ENCODE measurements at regions not wholly inside any gene's neighbourhood (a gene's known extent, or its start where the extent isn't known, plus 50 kb on each side); places are given as distances from the start of the nearest gene placed in this dataset.
A peak's percentile ranks its signal among the peaks of the same experiment; 100 is the strongest.

DNA sequence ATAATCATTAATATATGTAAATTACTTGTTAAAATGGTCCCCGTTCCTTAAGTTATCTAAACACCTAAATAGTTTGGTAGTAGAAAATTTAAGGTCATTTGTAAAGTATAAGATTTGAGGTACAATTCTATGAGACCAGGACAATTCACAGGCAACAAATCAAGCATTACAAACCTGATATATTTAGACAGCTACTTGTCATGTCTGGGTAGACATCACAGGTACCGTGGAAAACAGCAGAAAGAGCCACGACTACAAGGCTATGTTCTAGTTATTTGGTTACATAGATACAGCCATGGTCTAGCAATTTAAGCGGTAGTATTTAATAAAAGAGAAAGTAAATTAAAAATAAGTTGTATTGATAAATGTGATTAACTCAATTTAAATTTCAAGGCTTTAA, 393.1 kb upstream of the ID4 start:
- TF ChIP-seq, protein P1, sequence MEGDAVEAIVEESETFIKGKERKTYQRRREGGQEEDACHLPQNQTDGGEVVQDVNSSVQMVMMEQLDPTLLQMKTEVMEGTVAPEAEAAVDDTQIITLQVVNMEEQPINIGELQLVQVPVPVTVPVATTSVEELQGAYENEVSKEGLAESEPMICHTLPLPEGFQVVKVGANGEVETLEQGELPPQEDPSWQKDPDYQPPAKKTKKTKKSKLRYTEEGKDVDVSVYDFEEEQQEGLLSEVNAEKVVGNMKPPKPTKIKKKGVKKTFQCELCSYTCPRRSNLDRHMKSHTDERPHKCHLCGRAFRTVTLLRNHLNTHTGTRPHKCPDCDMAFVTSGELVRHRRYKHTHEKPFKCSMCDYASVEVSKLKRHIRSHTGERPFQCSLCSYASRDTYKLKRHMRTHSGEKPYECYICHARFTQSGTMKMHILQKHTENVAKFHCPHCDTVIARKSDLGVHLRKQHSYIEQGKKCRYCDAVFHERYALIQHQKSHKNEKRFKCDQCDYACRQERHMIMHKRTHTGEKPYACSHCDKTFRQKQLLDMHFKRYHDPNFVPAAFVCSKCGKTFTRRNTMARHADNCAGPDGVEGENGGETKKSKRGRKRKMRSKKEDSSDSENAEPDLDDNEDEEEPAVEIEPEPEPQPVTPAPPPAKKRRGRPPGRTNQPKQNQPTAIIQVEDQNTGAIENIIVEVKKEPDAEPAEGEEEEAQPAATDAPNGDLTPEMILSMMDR (conservative IDR thresholded peaks at IDR 0.05; ENCODE audit: control insufficient read depth, insufficient read depth, low read depth, low read length): no peak
- DNase-seq (ENCODE audit: low read depth): no peak
- no peak overlapping the region for H3K4me3 ChIP-seq (ENCODE audit: control insufficient read depth, low read depth, low read length)

- TF ChIP-seq, protein P1 (conservative IDR thresholded peaks at IDR 0.05; ENCODE audit: control insufficient read depth, insufficient read depth, low read depth, low read length): no peak
- no peak overlapping the region for H3K4me3 ChIP-seq (ENCODE audit: control insufficient read depth, low read depth, low read length)
- DNase-seq (ENCODE audit: low read depth): peak; percentile 17
These were observed 392.7 kb upstream of the ID4 start for GRCh38 chr6:19444481-19444880.

DNA sequence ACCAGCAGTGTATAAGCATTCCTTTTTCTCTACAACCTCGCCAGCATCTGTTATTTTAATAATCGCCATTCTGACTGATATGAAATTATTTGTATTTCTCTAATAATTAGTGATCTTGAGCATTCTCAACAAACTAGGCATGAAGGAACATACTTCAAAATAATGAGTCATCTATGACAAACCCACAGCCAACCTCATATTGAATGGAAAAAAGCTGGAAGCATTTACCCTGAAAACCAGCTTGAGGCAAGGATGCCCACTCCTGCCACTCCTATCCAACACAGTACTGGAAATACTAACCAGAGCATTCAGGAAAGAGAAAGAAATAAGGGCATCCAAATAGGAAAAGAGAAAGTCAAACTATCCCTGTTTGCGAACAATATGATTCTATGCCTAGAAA, 390.6 kb upstream of the ID4 start:
- no peak for DNase-seq (ENCODE audit: low read depth)
- TF ChIP-seq, protein P1 (conservative IDR thresholded peaks at IDR 0.05; ENCODE audit: control insufficient read depth, insufficient read depth, low read depth, low read length): no peak
- H3K4me3 ChIP-seq (ENCODE audit: control insufficient read depth, low read depth, low read length): no peak overlapping the region

DNA sequence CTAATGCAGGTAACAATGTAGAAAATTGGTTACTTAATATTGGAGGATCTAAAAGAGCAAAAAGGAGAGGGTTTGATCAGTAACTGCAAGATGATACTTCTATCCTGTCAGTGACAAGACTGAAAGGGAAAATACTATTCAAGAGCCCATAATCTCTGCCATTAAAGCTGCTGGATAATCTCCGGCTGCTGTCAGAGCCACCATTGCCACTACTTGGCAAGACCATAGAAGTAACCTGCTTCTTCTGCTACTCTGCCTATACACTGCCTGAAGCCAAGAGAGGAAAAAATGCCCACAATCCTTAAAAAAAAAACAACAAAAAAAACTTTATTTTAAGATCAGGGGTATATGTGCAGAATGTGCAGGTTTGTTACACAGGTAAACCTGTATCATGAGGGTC, 386.5 kb upstream of the ID4 start:
- no peak for DNase-seq (ENCODE audit: low read depth)
- TF ChIP-seq, protein P1 (conservative IDR thresholded peaks at IDR 0.05; ENCODE audit: control insufficient read depth, insufficient read depth, low read depth, low read length): no peak
- H3K4me3 ChIP-seq (ENCODE audit: control insufficient read depth, low read depth, low read length): no peak overlapping the region

- TF ChIP-seq, protein P1 (conservative IDR thresholded peaks at IDR 0.05; ENCODE audit: control insufficient read depth, insufficient read depth, low read depth, low read length): peak; percentile 7
- DNase-seq (ENCODE audit: low read depth): no peak
- no peak overlapping the region for H3K4me3 ChIP-seq (ENCODE audit: control insufficient read depth, low read depth, low read length)
These were observed 384.7 kb upstream of the ID4 start for GRCh38 chr6:19452495-19452894.

GRCh38 chr6:19454001-19454720, 383.0 kb upstream of the ID4 start:
- no peak for DNase-seq (ENCODE audit: low read depth)
- H3K4me3 ChIP-seq (ENCODE audit: control insufficient read depth, low read depth, low read length): no peak overlapping the region
- TF ChIP-seq, protein P1 (conservative IDR thresholded peaks at IDR 0.05; ENCODE audit: control insufficient read depth, insufficient read depth, low read depth, low read length): no peak

Data from fibroblast of mammary gland (primary cell).